ENCODE measurements at regions not wholly inside any gene's neighbourhood (a gene's known extent, or its start where the extent isn't known, plus 50 kb on each side); places are given as distances from the start of the nearest gene placed in this dataset.

DNA sequence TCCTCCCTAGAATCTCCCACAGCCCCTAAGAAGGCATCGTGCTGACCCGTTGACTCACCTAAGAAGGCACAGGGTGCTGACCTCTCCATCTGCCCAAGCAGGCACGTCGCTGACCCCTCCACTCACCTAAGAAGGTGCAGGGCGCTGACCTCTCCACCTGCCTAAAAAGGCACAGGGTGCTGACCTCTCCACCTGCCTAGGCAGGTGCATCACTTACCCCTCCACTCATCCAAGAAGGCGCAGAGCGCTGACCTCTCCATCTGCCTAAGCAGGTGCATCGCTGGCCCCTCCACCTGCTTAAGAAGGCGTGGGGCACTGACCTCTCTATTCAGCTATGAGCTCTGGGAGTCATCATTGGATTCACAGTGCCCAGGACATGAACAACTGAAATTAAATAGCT, 54.4 kb upstream of the FCN1 start:
- no peaks in the 10 kb centered on the region for H3K9me3 ChIP-seq (ENCODE audit: insufficient read depth, low read length)
- no peaks in the 10 kb centered on the region for H4K20me1 ChIP-seq (ENCODE audit: insufficient read depth, low read length)
- H3K9ac ChIP-seq (ENCODE audit: low read length): no peak overlapping the region
- no peak overlapping the region for H2AFZ ChIP-seq (ENCODE audit: low read depth, low read length)
- H3K27me3 ChIP-seq (ENCODE audit: low read depth, low read length): peaks cover 19% of the 10 kb centered on the region; the same call in 1 of the 2 replicates
- peaks cover 3% of the 10 kb centered on the region; the same call in 1 of the 2 replicates for H3K4me1 ChIP-seq (ENCODE audit: low read length)
- no peak overlapping the region for H3K4me2 ChIP-seq (ENCODE audit: low read length)
- no peak overlapping the region for H3K27ac ChIP-seq (ENCODE audit: low read length)
- H3K79me2 ChIP-seq (ENCODE audit: low read length): no peaks in the 10 kb centered on the region
- no peak for TF ChIP-seq EZH2phosphoT487 (IDR thresholded peaks at IDR 0.05; ENCODE audit: low read depth)
- TF ChIP-seq, protein P1, sequence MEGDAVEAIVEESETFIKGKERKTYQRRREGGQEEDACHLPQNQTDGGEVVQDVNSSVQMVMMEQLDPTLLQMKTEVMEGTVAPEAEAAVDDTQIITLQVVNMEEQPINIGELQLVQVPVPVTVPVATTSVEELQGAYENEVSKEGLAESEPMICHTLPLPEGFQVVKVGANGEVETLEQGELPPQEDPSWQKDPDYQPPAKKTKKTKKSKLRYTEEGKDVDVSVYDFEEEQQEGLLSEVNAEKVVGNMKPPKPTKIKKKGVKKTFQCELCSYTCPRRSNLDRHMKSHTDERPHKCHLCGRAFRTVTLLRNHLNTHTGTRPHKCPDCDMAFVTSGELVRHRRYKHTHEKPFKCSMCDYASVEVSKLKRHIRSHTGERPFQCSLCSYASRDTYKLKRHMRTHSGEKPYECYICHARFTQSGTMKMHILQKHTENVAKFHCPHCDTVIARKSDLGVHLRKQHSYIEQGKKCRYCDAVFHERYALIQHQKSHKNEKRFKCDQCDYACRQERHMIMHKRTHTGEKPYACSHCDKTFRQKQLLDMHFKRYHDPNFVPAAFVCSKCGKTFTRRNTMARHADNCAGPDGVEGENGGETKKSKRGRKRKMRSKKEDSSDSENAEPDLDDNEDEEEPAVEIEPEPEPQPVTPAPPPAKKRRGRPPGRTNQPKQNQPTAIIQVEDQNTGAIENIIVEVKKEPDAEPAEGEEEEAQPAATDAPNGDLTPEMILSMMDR (IDR thresholded peaks at IDR 0.05; ENCODE audit: low read depth, low read length): no peak
- no peak overlapping the region for H3K4me3 ChIP-seq (ENCODE audit: low read length)
- H3K36me3 ChIP-seq (replicated peaks; ENCODE audit: low read depth, low read length): no peaks in the 10 kb centered on the region

DNA sequence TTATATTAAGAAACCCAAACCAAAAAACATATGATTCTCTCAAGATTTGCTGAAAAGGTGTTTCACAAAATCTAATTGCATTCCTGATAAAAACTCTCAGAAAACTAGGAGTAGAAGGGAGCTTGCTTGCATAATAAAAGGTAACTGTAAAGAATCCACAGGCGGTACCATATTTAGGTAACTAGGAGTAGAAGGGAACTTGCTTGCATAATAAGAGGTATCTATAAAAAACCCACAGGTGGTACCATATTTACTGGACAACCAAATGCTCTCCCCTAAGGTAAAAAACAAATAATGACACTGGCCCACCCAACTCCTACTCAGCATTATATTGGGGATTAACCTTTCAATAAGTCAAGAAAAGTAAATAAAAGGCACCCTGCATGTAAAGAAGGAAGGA, 57.5 kb upstream of the FCN1 start:
- H3K79me2 ChIP-seq (ENCODE audit: low read length): no peaks in the 10 kb centered on the region
- no peaks in the 10 kb centered on the region for H3K9me3 ChIP-seq (ENCODE audit: insufficient read depth, low read length)
- no peak overlapping the region for H2AFZ ChIP-seq (ENCODE audit: low read depth, low read length)
- H3K36me3 ChIP-seq (replicated peaks; ENCODE audit: low read depth, low read length): no peaks in the 10 kb centered on the region
- H3K9ac ChIP-seq (ENCODE audit: low read length): no peak overlapping the region
- H3K4me2 ChIP-seq (ENCODE audit: low read length): no peak overlapping the region
- no peaks in the 10 kb centered on the region for H4K20me1 ChIP-seq (ENCODE audit: insufficient read depth, low read length)
- peaks cover 11% of the 10 kb centered on the region for H3K4me1 ChIP-seq (ENCODE audit: low read length)
- no peak overlapping the region for H3K27ac ChIP-seq (ENCODE audit: low read length)
- TF ChIP-seq, protein P1 (IDR thresholded peaks at IDR 0.05; ENCODE audit: low read depth, low read length): no peak
- TF ChIP-seq EZH2phosphoT487 (IDR thresholded peaks at IDR 0.05; ENCODE audit: low read depth): no peak
- peaks cover 11% of the 10 kb centered on the region; the same call in 1 of the 2 replicates for H3K27me3 ChIP-seq (ENCODE audit: low read depth, low read length)
- H3K4me3 ChIP-seq (ENCODE audit: low read length): no peak overlapping the region

DNA sequence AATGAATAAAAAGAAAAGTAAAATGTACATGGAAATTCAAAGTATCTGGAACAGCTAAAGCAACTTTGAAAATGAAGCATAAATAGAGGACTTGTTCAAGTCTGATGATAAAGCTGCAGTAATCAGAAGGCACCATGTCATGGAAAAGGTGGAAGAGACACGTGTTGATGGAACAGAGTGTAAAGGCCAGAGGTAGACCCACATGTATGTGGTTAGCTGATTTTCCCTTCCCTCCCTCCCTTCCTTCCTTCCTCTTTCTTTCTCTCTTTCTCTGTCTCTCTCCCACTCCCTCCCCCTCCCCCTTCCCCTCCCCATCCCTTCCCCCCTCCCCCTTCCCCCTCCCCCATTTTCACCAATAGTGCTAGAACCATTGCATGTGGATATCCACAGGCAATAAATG, 58.7 kb upstream of the FCN1 start:
- H3K9ac ChIP-seq (ENCODE audit: low read length): no peak overlapping the region
- no peak overlapping the region for H2AFZ ChIP-seq (ENCODE audit: low read depth, low read length)
- TF ChIP-seq EZH2phosphoT487 (IDR thresholded peaks at IDR 0.05; ENCODE audit: low read depth): no peak
- TF ChIP-seq, protein P1 (IDR thresholded peaks at IDR 0.05; ENCODE audit: low read depth, low read length): no peak
- no peaks in the 10 kb centered on the region for H3K79me2 ChIP-seq (ENCODE audit: low read length)
- H3K27ac ChIP-seq (ENCODE audit: low read length): no peak overlapping the region
- H3K4me3 ChIP-seq (ENCODE audit: low read length): no peak overlapping the region
- H3K27me3 ChIP-seq (ENCODE audit: low read depth, low read length): peaks cover 8% of the 10 kb centered on the region; the same call in 1 of the 2 replicates
- no peak overlapping the region for H3K4me2 ChIP-seq (ENCODE audit: low read length)
- no peaks in the 10 kb centered on the region for H3K9me3 ChIP-seq (ENCODE audit: insufficient read depth, low read length)
- no peaks in the 10 kb centered on the region for H3K36me3 ChIP-seq (replicated peaks; ENCODE audit: low read depth, low read length)
- no peaks in the 10 kb centered on the region for H4K20me1 ChIP-seq (ENCODE audit: insufficient read depth, low read length)
- H3K4me1 ChIP-seq (ENCODE audit: low read length): peaks cover 11% of the 10 kb centered on the region

DNA sequence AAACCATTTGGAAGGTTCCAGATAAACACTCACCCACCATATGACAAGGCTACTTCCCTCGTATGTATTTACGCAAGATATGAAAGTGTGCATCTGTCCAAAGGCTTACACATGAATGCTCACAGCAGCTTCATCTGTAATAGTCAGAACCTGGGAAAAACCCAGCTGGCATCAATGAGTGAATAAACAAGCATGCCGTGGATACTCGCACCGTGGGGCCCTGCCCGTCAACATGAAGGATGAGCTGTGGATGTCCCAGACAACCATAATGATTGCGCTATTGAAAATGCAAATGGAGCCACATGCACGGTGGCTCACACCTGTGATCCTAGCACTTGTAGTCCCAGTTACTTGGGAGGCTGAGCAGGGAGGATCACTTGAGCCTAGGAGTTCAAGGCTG, 60.6 kb upstream of the FCN1 start:
- Histone ChIP-seq H3K4me3 (ENCODE audit: low read length) (no peak overlapping the region), H4K20me1 (ENCODE audit: insufficient read depth, low read length) (no peaks in the 10 kb centered on the region), H3K79me2 (ENCODE audit: low read length) (no peaks in the 10 kb centered on the region), H3K4me1 (ENCODE audit: low read length) (peaks cover 17% of the 10 kb centered on the region), H3K9ac (ENCODE audit: low read length) (no peak overlapping the region), H3K4me2 (ENCODE audit: low read length) (no peak overlapping the region), H3K9me3 (ENCODE audit: insufficient read depth, low read length) (no peaks in the 10 kb centered on the region), H3K27ac (ENCODE audit: low read length) (no peak overlapping the region), H3K36me3 (replicated peaks; ENCODE audit: low read depth, low read length) (no peaks in the 10 kb centered on the region), H3K27me3 (ENCODE audit: low read depth, low read length) (no peaks in the 10 kb centered on the region), H2AFZ (ENCODE audit: low read depth, low read length) (no peak overlapping the region)
- no peak for TF ChIP-seq EZH2phosphoT487 (IDR thresholded peaks at IDR 0.05; ENCODE audit: low read depth)
- TF ChIP-seq, protein P1 (IDR thresholded peaks at IDR 0.05; ENCODE audit: low read depth, low read length): no peak

Data from OCI-LY3 (cell line).